ENCODE measurements at regions not wholly inside any gene's neighbourhood (a gene's known extent, or its start where the extent isn't known, plus 50 kb on each side); places are given as distances from the start of the nearest gene placed in this dataset.

- TF ChIP-seq POLR2A (IDR thresholded peaks at IDR 0.05) (no peak), CTCF (IDR thresholded peaks at IDR 0.05 in 8 of 11, conservative IDR thresholded peaks at IDR 0.05 in 3 of 11) (no peak), POLR2AphosphoS5 (IDR thresholded peaks at IDR 0.05) (no peak)
These were observed 841.0 kb upstream of the PIK3C3 start for GRCh38 chr18:41113885-41114482.
